Effector memory CD4-positive, alpha-beta T cell (primary cell): ENCODE measurements at regions not wholly inside any gene's neighbourhood (a gene's known extent, or its start where the extent isn't known, plus 50 kb on each side); places are given as distances from the start of the nearest gene placed in this dataset.

ENCODE experiments used
- DNase-seq, 3 donors: peaks; one replicate each; pipeline ENCODE4 v3.0.0-alpha.2; 2020
- H3K27ac ChIP-seq: 2 replicates; pipeline ENCODE4 v1.7.0; 2013; ENCODE audit warnings: mild to moderate bottlenecking, low read length, moderate library complexity; ENCODE audit not compliant: insufficient read depth, poor library complexity, severe bottlenecking
- H3K27me3 ChIP-seq: replicated peaks from 2 replicates; pipeline ENCODE4 v1.7.0; 2013; ENCODE audit warnings: mild to moderate bottlenecking, low read length; ENCODE audit not compliant: insufficient read depth, control insufficient read depth, poor library complexity, severe bottlenecking
- H3K36me3 ChIP-seq: 2 replicates; pipeline ENCODE4 v1.7.0; 2013; ENCODE audit warnings: mild to moderate bottlenecking, low read length, moderate library complexity; ENCODE audit not compliant: control insufficient read depth, insufficient read depth
- H3K4me1 ChIP-seq: 2 replicates; pipeline ENCODE4 v1.7.0; 2013; ENCODE audit warnings: low read length, mild to moderate bottlenecking; ENCODE audit not compliant: control insufficient read depth, insufficient read depth, poor library complexity, severe bottlenecking
- H3K4me3 ChIP-seq: 2 replicates; pipeline ENCODE4 v1.7.0; 2013; ENCODE audit warnings: low read length, low read depth, mild to moderate bottlenecking; ENCODE audit not compliant: insufficient read depth, poor library complexity, severe bottlenecking
- H3K9me3 ChIP-seq: 2 replicates; pipeline ENCODE4 v1.7.0; 2013; ENCODE audit warnings: mild to moderate bottlenecking, low read length, moderate library complexity; ENCODE audit not compliant: control insufficient read depth

DNA sequence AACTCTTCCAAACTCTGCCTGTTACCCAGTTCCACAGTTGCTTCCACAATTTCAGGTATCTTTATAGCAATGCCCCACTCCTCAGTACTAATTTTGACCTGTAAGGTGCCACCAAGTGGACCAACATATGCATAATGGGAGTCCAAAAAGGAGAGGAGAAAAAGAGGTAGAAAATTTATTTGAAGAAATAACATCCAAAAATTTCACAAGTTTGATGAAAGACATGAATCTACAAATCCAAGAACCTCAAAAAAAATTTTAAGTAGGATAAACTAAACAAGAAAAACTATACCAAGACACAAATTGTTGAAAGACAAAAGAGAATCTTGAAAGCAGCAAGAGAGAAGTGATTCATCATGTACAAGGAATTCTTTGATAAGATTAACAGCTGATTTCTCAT lies 79.8 kb downstream of the BARX1 start:
- H3K4me3 ChIP-seq, result no peak overlapping the region
- H3K27ac ChIP-seq, result no peak overlapping the region
- H3K36me3 ChIP-seq, result no peaks in the 10 kb centered on the region
- DNase-seq, result no peak
- no peaks in the 10 kb centered on the region for H3K4me1 ChIP-seq
- H3K27me3 ChIP-seq, result no peaks in the 10 kb centered on the region
- H3K9me3 ChIP-seq, result peaks cover 13% of the 10 kb centered on the region

DNA sequence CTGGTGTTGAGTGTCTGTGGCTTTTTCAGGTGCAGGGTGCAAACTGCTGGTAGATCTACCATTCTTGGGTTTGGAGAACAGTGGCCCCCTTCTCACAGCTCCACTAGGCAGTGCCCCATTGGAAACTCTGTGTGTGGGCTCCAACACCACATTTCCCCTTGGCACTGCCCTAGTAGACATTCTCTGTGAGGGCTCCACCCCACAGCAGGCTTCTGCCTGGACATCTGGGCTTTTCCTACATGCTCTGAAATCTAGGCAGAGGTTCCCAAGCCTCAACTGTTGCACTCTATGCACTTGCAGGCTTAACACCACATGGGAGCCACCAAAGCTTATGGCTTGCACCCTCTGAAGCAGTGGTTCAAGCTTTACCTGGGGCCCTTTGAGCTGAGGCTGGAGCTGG lies 80.9 kb downstream of the BARX1 start:
- DNase-seq, result no peak
- Histone ChIP-seq H3K4me3 (no peak overlapping the region), H3K27me3 (no peaks in the 10 kb centered on the region), H3K9me3 (peaks cover 13% of the 10 kb centered on the region), H3K36me3 (no peaks in the 10 kb centered on the region), H3K4me1 (no peaks in the 10 kb centered on the region), H3K27ac (no peak overlapping the region)

DNA sequence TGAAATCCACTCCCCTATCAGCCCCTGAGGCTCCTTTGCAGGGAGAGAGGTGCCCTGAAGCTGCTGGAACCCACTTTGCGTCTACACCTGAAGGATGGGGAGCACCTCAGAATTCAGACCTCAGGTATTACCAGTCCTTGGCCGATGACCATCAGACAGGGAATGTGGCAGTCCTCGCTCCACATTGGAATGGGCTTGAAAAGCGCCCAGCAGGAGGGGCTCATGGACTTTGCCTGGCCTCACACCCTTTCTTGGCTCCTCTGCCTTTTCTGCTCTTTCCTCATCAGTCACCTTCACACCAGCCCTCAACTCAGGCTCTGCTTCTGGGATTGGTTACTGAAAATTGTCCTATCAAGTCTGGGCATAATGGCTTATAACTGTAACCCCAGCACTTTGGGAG lies 83.9 kb downstream of the BARX1 start:
- no peak for DNase-seq
- no peak overlapping the region for H3K4me3 ChIP-seq
- H3K36me3 ChIP-seq, result no peaks in the 10 kb centered on the region
- H3K27ac ChIP-seq, result no peak overlapping the region
- H3K9me3 ChIP-seq, result peaks cover 13% of the 10 kb centered on the region
- H3K4me1 ChIP-seq, result no peaks in the 10 kb centered on the region
- H3K27me3 ChIP-seq, result no peaks in the 10 kb centered on the region

DNA sequence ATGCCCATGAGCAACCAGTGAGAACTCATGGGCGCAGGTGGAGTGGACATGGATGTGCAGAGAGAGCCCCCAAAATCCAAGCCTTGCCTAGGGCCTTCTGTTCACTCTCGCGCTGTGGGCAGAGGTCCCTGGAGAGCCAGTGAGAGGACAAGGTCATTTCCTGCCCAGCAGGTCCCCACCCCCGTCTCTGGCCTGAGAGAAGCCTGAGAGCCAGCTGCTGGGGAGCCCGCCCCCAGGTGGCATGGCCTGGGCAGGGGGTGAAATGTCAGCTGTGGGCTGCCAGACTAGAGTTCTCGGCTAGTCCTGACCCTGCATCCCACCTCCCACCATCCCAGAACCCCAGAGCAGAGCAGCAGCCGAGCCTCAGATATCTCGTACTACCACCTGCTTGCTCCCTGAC lies 85.3 kb downstream of the BARX1 start:
- no peaks in the 10 kb centered on the region for H3K27me3 ChIP-seq
- H3K9me3 ChIP-seq, result peaks cover 9% of the 10 kb centered on the region
- no peak overlapping the region for H3K27ac ChIP-seq
- no peak overlapping the region for H3K4me3 ChIP-seq
- H3K36me3 ChIP-seq, result no peaks in the 10 kb centered on the region
- no peak for DNase-seq
- H3K4me1 ChIP-seq, result no peaks in the 10 kb centered on the region

DNA sequence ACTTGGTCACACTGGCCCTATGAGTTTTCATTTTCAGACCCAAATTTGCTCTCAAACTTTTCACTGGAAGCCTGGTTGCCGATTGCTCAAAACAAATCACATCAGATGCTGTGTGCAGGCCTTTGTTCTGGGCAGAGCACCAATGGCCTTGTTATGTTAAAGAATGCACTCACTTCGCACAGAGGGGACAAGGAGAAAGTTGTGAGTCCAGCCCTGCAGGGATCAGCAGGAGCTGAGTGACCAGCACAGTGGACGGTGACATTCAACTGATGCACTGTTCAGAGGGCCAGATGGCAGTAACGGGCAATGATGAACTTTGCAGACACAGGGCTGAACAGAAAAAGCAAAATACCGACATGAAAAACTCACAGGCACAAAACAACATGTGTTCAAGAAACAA lies 86.1 kb downstream of the BARX1 start:
- no peak for DNase-seq
- Histone ChIP-seq H3K9me3 (peaks cover 3% of the 10 kb centered on the region), H3K27me3 (no peaks in the 10 kb centered on the region), H3K27ac (no peak overlapping the region), H3K36me3 (no peaks in the 10 kb centered on the region), H3K4me1 (no peaks in the 10 kb centered on the region), H3K4me3 (no peak overlapping the region)

DNA sequence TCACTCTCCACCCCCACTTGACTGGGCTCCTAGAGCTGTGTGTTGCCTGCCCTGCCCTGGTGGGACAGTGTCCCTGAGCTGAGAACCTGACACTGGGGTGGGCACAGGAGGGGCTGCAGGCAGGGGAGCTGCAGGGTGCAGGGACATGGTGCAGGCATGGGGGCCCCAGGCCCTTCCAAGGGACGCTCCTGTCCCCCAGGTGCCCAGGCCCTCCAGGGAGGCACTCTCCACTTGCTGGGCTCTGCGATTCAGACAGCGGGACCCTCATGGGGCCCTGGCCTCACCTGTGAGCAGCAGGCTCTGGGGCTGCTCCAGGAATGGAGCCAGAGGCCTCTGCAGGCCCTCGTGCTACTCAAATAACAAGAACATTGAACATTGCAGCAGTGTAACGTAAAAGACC lies 89.4 kb downstream of the BARX1 start:
- Histone ChIP-seq H3K9me3 (no peaks in the 10 kb centered on the region), H3K27me3 (peaks cover 2% of the 10 kb centered on the region), H3K4me1 (no peaks in the 10 kb centered on the region), H3K36me3 (no peaks in the 10 kb centered on the region), H3K4me3 (no peak overlapping the region), H3K27ac (no peak overlapping the region)
- DNase-seq, result no peak

DNA sequence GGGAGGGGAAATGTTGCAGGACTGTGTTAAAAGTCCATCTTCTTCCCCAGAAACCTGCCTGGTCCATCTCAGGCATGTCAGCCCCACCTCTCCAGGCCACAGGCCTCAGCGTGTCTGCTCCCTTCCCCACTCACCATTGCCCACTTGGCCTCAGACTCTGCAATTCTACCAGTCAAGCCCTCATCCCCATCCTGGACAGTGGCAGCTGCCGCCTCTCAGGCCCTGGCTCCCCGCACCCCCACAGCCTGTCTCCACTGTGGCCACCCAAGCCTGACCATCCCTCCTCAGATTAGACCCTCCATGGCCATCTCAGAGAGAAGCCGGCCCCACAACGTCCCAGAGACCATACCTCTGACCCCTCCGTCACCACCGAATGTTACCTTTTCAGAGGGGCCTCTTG lies 89.9 kb downstream of the BARX1 start:
- no peak for DNase-seq
- H3K27ac ChIP-seq, result no peak overlapping the region
- H3K27me3 ChIP-seq, result peaks cover 6% of the 10 kb centered on the region
- H3K4me3 ChIP-seq, result no peak overlapping the region
- no peaks in the 10 kb centered on the region for H3K36me3 ChIP-seq
- H3K9me3 ChIP-seq, result no peaks in the 10 kb centered on the region
- H3K4me1 ChIP-seq, result no peaks in the 10 kb centered on the region

DNA sequence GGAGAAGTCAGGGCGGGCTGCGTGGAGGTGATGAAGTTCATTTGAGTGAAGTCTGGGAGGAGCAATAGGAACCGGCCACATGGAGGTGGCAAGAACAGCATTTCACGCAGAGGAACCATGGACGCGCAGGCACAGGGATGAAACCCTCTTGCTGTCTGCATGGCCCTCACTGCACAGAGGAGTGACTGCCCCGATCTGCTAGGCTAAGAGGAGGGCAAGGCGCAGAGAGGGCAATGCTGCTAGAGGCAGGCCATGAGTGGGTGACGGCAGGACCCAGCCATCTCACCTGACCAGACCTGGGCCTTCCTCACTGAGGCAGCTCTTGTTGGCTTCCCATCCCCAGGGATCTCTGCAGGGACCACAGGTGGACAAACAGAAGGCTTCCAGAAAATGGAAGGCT lies 90.3 kb downstream of the BARX1 start:
- H3K4me1 ChIP-seq, result no peaks in the 10 kb centered on the region
- no peaks in the 10 kb centered on the region for H3K9me3 ChIP-seq
- H3K36me3 ChIP-seq, result no peaks in the 10 kb centered on the region
- DNase-seq, result no peak
- H3K4me3 ChIP-seq, result no peak overlapping the region
- H3K27ac ChIP-seq, result no peak overlapping the region
- H3K27me3 ChIP-seq, result peaks cover 6% of the 10 kb centered on the region

DNA sequence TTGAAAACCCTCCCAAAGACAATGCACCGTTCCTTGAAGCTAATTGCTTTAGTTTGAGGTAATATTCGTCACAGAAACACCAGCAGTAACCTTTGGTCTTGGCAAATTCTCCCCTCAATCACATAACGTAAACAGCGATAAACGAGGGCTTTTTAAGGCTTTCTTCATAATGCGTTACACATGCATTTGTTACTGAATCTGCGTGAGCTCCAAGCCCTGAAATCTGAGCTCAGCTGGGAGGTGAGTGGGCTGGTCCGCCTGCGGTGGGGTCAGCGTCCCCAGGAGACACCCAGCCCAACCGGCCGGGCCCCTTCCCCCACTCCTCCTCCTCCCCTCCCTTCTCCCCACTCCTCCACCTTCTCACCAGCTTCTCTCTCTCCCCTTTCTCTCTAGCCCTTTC lies 91.1 kb downstream of the BARX1 start:
- H3K27me3 ChIP-seq, result peaks cover 10% of the 10 kb centered on the region
- no peak overlapping the region for H3K4me3 ChIP-seq
- no peaks in the 10 kb centered on the region for H3K4me1 ChIP-seq
- no peaks in the 10 kb centered on the region for H3K36me3 ChIP-seq
- no peak overlapping the region for H3K27ac ChIP-seq
- H3K9me3 ChIP-seq, result no peaks in the 10 kb centered on the region
- no peak for DNase-seq

DNA sequence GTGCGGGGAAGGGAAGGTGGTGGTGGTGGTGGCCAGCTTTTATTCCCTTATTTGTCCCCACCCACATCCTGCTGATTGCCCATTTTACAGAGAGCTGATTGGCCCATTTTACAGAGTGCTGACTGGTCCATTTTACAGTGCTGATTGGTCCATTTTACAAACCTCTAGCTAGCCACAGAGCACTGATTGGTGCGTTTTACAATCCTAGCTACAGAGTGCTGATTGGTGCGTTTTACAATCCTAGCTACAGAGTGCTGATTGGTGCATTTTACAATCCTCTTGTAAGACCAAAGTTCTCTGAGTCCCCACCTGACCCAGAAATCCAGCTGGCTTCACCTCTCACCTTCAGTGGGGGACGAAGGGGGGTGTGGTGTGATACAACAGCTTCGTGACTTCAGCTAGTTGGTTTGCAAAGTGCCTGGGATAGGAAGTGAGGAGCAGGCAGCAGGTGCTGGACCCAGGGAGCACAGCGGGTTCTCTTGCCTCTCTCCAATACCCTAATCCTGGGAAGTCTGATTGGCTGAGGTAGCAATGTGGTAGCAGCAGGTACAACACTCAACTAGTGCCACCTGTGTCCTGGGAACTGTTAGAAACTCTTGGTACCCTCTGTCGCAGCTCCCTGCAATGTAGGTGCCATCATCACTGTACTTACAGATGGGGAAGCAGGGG lies 92.1 kb downstream of the BARX1 start:
- Histone ChIP-seq H3K36me3 (no peaks in the 10 kb centered on the region), H3K27me3 (peaks cover 10% of the 10 kb centered on the region), H3K4me1 (no peaks in the 10 kb centered on the region), H3K9me3 (no peaks in the 10 kb centered on the region), H3K27ac (no peak overlapping the region), H3K4me3 (no peak overlapping the region)
- no peak for DNase-seq
